H1 (cell line): ENCODE measurements at regions not wholly inside any gene's neighbourhood (a gene's known extent, or its start where the extent isn't known, plus 50 kb on each side); places are given as distances from the start of the nearest gene placed in this dataset.

ENCODE experiments used
- CTCF ChIA-PET: fragments of 300-600 bp; sonication (Branson Sonifier 250); formaldehyde crosslinking; loops from one replicate; lab custom pipeline; 2021; ENCODE audit not compliant: partially characterized antibody; lab: Charles Lee
- POLR2A ChIA-PET: fragments of 300-600 bp; sonication (Branson Sonifier 250); formaldehyde crosslinking; loops from one replicate; lab custom pipeline; 2021; ENCODE audit warnings: inconsistent platforms; ENCODE audit not compliant: partially characterized antibody; lab: Charles Lee
- DNase-seq, 2 experiments: peaks; one replicate each; pipeline versions ENCODE4 v3.0.0 to v3.0.0-alpha.2; 2010 to 2022; ENCODE audit warnings: low spot score in 2 of 2, low read depth in 1 of 2, mixed read lengths in 1 of 2
- FAIRE-seq: peaks from 2 replicates; lab custom pipeline; 2011; peaks lifted over from hg19 to GRCh38; lab: Jason Lieb, UNC
- H2AFZ ChIP-seq: 2 replicates; pipeline ENCODE4 v1.8.1; 2012; ENCODE audit warnings: low read length, inconsistent platforms
- H2AK5ac ChIP-seq: 2 replicates; pipeline ENCODE4 v1.6.1; 2013; ENCODE audit warnings: low read depth, low read length
- H2BK120ac ChIP-seq: replicated peaks from 2 replicates; pipeline ENCODE3; 2013; ENCODE audit warnings: low read depth, low read length, inconsistent platforms
- H2BK12ac ChIP-seq: 2 replicates; pipeline ENCODE4 v1.6.1; 2013; ENCODE audit warnings: low read depth, low read length
- H2BK15ac ChIP-seq: 2 replicates; pipeline ENCODE4 v1.6.1; 2013; ENCODE audit warnings: low read length
- H2BK20ac ChIP-seq: 2 replicates; pipeline ENCODE4 v1.6.1; 2013; ENCODE audit warnings: low read length
- H2BK5ac ChIP-seq: 2 replicates; pipeline ENCODE4 v1.6.1; 2013; ENCODE audit warnings: low read depth, low read length
- H3K14ac ChIP-seq: 2 replicates; pipeline ENCODE4 v1.6.1; 2013; ENCODE audit warnings: inconsistent platforms; ENCODE audit not compliant: insufficient read length
- H3K18ac ChIP-seq: 2 replicates; pipeline ENCODE4 v1.6.1; 2013; ENCODE audit warnings: low read length; ENCODE audit errors: extremely low read depth
- H3K23ac ChIP-seq: 2 replicates; pipeline ENCODE4 v1.6.1; 2013; ENCODE audit warnings: inconsistent platforms; ENCODE audit not compliant: insufficient read length
- H3K23me2 ChIP-seq: 2 replicates; pipeline ENCODE4 v1.6.1; 2013; ENCODE audit warnings: low read depth, low read length
- H3K27ac ChIP-seq: 2 replicates; pipeline ENCODE4 v1.6.1; 2011; ENCODE audit warnings: low read depth, low read length, inconsistent platforms
- H3K27me3 ChIP-seq, 4 experiments: replicated peaks in 1 of 4; 1 replicate in 1 of 4; 2 replicates in 3 of 4; pipeline versions ENCODE4 v1.6.1 to v1.8.1; 2011 to 2013; ENCODE audit warnings: low read length in 3 of 4, mild to moderate bottlenecking in 3 of 4, inconsistent platforms in 2 of 4, mixed read lengths in 2 of 4, moderate library complexity in 1 of 4; ENCODE audit not compliant: control insufficient read depth in 3 of 4, insufficient read depth in 3 of 4; ENCODE audit errors: extremely low read depth in 1 of 4
- H3K36me3 ChIP-seq, 4 experiments: 2 replicates each; pipeline versions ENCODE4 v1.6.1 to v1.8.1; 2011 to 2013; ENCODE audit warnings: mild to moderate bottlenecking in 4 of 4, low read length in 3 of 4, moderate library complexity in 2 of 4, control low read depth in 1 of 4, inconsistent platforms in 1 of 4; ENCODE audit not compliant: insufficient read depth in 4 of 4, control insufficient read depth in 2 of 4
- H3K4ac ChIP-seq: replicated peaks from 2 replicates; pipeline ENCODE3; 2013; ENCODE audit warnings: low read length, low read depth, mixed read lengths, inconsistent platforms; ENCODE audit not compliant: insufficient read length
- H3K4me1 ChIP-seq, 4 experiments: replicated peaks in 1 of 4; 1 replicate in 1 of 4; 2 replicates in 3 of 4; pipeline versions ENCODE4 v1.6.1 to v1.8.1; 2011 to 2013; ENCODE audit warnings: low read length in 3 of 4, inconsistent platforms in 2 of 4, mixed read lengths in 1 of 4; ENCODE audit not compliant: insufficient read depth in 4 of 4, control insufficient read depth in 3 of 4
- H3K4me2 ChIP-seq, 2 experiments: 2 replicates each; pipeline versions ENCODE4 v1.6.1 to v1.8.1; 2011 to 2013; ENCODE audit warnings: low read depth in 2 of 2, low read length in 2 of 2, control low read depth in 1 of 2, inconsistent platforms in 1 of 2, mild to moderate bottlenecking in 1 of 2; ENCODE audit not compliant: insufficient read depth in 1 of 2
- H3K4me3 ChIP-seq, 4 experiments: fragments of 200-600, 300-600 bp in 1 of 4; sonication (generic), shearing (Covaris generic), sonication (Bioruptor Twin) in 1 of 4; 2 replicates each; pipeline versions ENCODE4 v1.5.1 to v1.8.1; 2011 to 2016; ENCODE audit warnings: low read length in 4 of 4, low read depth in 3 of 4, control low read depth in 2 of 4, inconsistent platforms in 2 of 4, mild to moderate bottlenecking in 2 of 4, mixed read lengths in 1 of 4, moderate library complexity in 1 of 4; ENCODE audit not compliant: insufficient read depth in 2 of 4; ENCODE audit errors: extremely low read depth in 1 of 4
- H3K56ac ChIP-seq: replicated peaks from 2 replicates; pipeline ENCODE3; 2013; ENCODE audit warnings: low read depth, mild to moderate bottlenecking, mixed read lengths, low read length, inconsistent platforms; ENCODE audit not compliant: insufficient read length
- H3K79me1 ChIP-seq: 2 replicates; pipeline ENCODE4 v1.6.1; 2013; ENCODE audit warnings: low read depth, low read length, control low read depth
- H3K79me2 ChIP-seq, 2 experiments: 2 replicates each; pipeline versions ENCODE4 v1.6.1 to v1.8.1; 2012 to 2013; ENCODE audit warnings: low read length in 2 of 2, mild to moderate bottlenecking in 2 of 2, inconsistent platforms in 1 of 2; ENCODE audit not compliant: insufficient read depth in 2 of 2, control insufficient read depth in 1 of 2
- H3K9ac ChIP-seq, 4 experiments: replicated peaks in 1 of 4; 1 replicate in 1 of 4; 2 replicates in 3 of 4; pipeline versions ENCODE4 v1.6.1 to v1.8.1; 2011 to 2013; ENCODE audit warnings: low read depth in 3 of 4, low read length in 3 of 4, control low read depth in 2 of 4, mild to moderate bottlenecking in 2 of 4, moderate library complexity in 2 of 4, inconsistent platforms in 1 of 4; ENCODE audit errors: extremely low read depth in 1 of 4
- H3K9me3 ChIP-seq, 2 experiments: 2 replicates each; pipeline versions ENCODE4 v1.6.1 to v1.8.1; 2012 to 2013; ENCODE audit warnings: mild to moderate bottlenecking in 2 of 2, moderate library complexity in 2 of 2, control low read depth in 1 of 2, inconsistent platforms in 1 of 2, low read depth in 1 of 2, low read length in 1 of 2, mixed read lengths in 1 of 2; ENCODE audit not compliant: insufficient read depth in 2 of 2
- H4K20me1 ChIP-seq, 2 experiments: replicated peaks in 1 of 2; 2 replicates each; pipeline versions ENCODE3 to v1.8.1; 2011 to 2013; ENCODE audit warnings: inconsistent platforms in 2 of 2, low read length in 2 of 2, mild to moderate bottlenecking in 1 of 2; ENCODE audit not compliant: insufficient read depth in 2 of 2, control insufficient read depth in 1 of 2
- H4K5ac ChIP-seq: 2 replicates; pipeline ENCODE4 v1.6.1; 2013; ENCODE audit warnings: low read length, low read depth, mixed read lengths, inconsistent platforms; ENCODE audit not compliant: insufficient read length
- H4K8ac ChIP-seq: 2 replicates; pipeline ENCODE4 v1.8.0; 2013; ENCODE audit warnings: mild to moderate bottlenecking, moderate library complexity, low read length, inconsistent platforms; ENCODE audit not compliant: insufficient read depth; ENCODE audit errors: extremely low read depth
- H4K91ac ChIP-seq: replicated peaks from 2 replicates; pipeline ENCODE3; 2013; ENCODE audit warnings: low read length, mixed read lengths, inconsistent platforms; ENCODE audit not compliant: insufficient read length
- GABPA ChIP-seq: IDR thresholded peaks from 2 replicates; pipeline ENCODE4 v1.6.1; 2011; ENCODE audit warnings: mild to moderate bottlenecking, low read length, moderate library complexity, borderline replicate concordance; ENCODE audit not compliant: insufficient read depth
- GTF2F1 ChIP-seq: IDR thresholded peaks from 2 replicates; pipeline ENCODE4 v1.6.1; 2012; ENCODE audit warnings: low read depth, low read length, improper control_type of control experiment, borderline replicate concordance
- HDAC6 ChIP-seq: IDR thresholded peaks from one replicate; pipeline ENCODE4 v1.7.1; 2012; ENCODE audit warnings: low read depth, mild to moderate bottlenecking, inconsistent platforms, low read length, moderate library complexity
- NANOG ChIP-seq: IDR thresholded peaks from 2 replicates; pipeline ENCODE4 v1.6.1; 2011; ENCODE audit warnings: low read length, low read depth, mild to moderate bottlenecking, inconsistent platforms; ENCODE audit not compliant: insufficient read depth, poor library complexity, severe bottlenecking
- RAD21 ChIP-seq, 2 experiments: IDR thresholded peaks in 1 of 2; conservative IDR thresholded peaks in 1 of 2; 2 replicates each; pipeline ENCODE4 v1.6.1; 2011; ENCODE audit warnings: low read depth in 2 of 2, low read length in 2 of 2, improper control_type of control experiment in 1 of 2, inconsistent platforms in 1 of 2, mild to moderate bottlenecking in 1 of 2, moderate library complexity in 1 of 2
- RFX5 ChIP-seq: IDR thresholded peaks from 2 replicates; pipeline ENCODE4 v1.6.1; 2011; ENCODE audit warnings: low read depth, low read length, improper control_type of control experiment, borderline replicate concordance
- SIN3A ChIP-seq, 2 experiments: IDR thresholded peaks in 1 of 2; conservative IDR thresholded peaks in 1 of 2; 2 replicates each; pipeline ENCODE4 v1.6.1; 2011 to 2012; ENCODE audit warnings: low read length in 2 of 2, improper control_type of control experiment in 1 of 2, low read depth in 1 of 2, mild to moderate bottlenecking in 1 of 2
- SIRT6 ChIP-seq: IDR thresholded peaks from one replicate; pipeline ENCODE4 v1.7.1; 2012; ENCODE audit warnings: low read length, inconsistent platforms
- USF2 ChIP-seq: IDR thresholded peaks from 2 replicates; pipeline ENCODE4 v1.6.1; 2011; ENCODE audit warnings: low read length, improper control_type of control experiment
- YY1 ChIP-seq: IDR thresholded peaks from 2 replicates; pipeline ENCODE4 v1.6.1; 2011; ENCODE audit warnings: low read depth, mild to moderate bottlenecking, low read length
- ZNF274 ChIP-seq: IDR thresholded peaks from 2 replicates; pipeline ENCODE4 v1.7.0; 2012; ENCODE audit warnings: low read length, borderline replicate concordance; ENCODE audit errors: extremely low read depth
- WGBS, 2 experiments: shearing (Covaris generic) in 1 of 2; methylation state at CpG; one replicate each; pipeline versions ENCODE4 v1.1.6 to v1.1.7; 2013 to 2015; ENCODE audit warnings: low lambda C conversion rate in 2 of 2, mixed read lengths in 2 of 2, inconsistent platforms in 1 of 2, low coverage in 1 of 2, missing lambda C conversion rate in 1 of 2; ENCODE audit not compliant: insufficient replicate concordance in 2 of 2, insufficient coverage in 1 of 2, insufficient read length in 1 of 2; ENCODE audit errors: extremely low coverage in 1 of 2, missing lambda C conversion rate in 1 of 2; 5-methylcytosine and 5-hydroxymethylcytosine counted together

- Histone ChIP-seq H3K36me3 (no peaks in the 10 kb centered on the region), H4K8ac (no peak overlapping the region), H3K14ac (no peak overlapping the region), H2BK5ac (no peak overlapping the region), H3K4ac (no peak overlapping the region), H3K23ac (no peak overlapping the region), H2AK5ac (no peak overlapping the region), H4K20me1 (no peaks in the 10 kb centered on the region), H2BK20ac (no peak overlapping the region), H3K4me1 (peaks cover 4 to 27% (median 8%) of the 10 kb centered on the region in 4 experiments; a peak in 5 of 7 replicates), H3K4me3 (no peak overlapping the region), H3K4me2 (no peak overlapping the region), H3K27ac (no peak overlapping the region), H3K9ac (no peak overlapping the region), H3K18ac (no peak overlapping the region), H2BK120ac (no peak overlapping the region), H2BK12ac (no peak overlapping the region), H3K27me3 (peaks cover 0 to 4% (median 0%) of the 10 kb centered on the region in 4 experiments; a peak in 1 of 7 replicates), H2AFZ (no peak overlapping the region), H2BK15ac (no peak overlapping the region), H4K91ac (no peak overlapping the region), H3K23me2 (no peaks in the 10 kb centered on the region), H3K79me2 (no peaks in the 10 kb centered on the region), H4K5ac (no peak overlapping the region), H3K79me1 (no peaks in the 10 kb centered on the region), H3K56ac (no peak overlapping the region), H3K9me3 (no peaks in the 10 kb centered on the region)
- DNase-seq (no peak), FAIRE-seq (no peak)
- ChIA-PET CTCF (no interaction called here), POLR2A (no interaction called here)
- WGBS, 2 experiments, result 90% methylated on average over 8 of the region's 11 CpGs; no CpG with 5 or more reads in 1 of the 2 experiments
- TF ChIP-seq NANOG, result no peak
- no peak for TF ChIP-seq RFX5
- TF ChIP-seq RAD21 (IDR thresholded peaks at IDR 0.05 in 1 of 2, conservative IDR thresholded peaks at IDR 0.05 in 1 of 2; ENCODE audit: low read depth in 2 of 2, low read length in 2 of 2), result no peak
- TF ChIP-seq YY1, result no peak
- no peak for TF ChIP-seq HDAC6
- TF ChIP-seq SIN3A (conservative IDR thresholded peaks at IDR 0.05 in 1 of 2, IDR thresholded peaks at IDR 0.05 in 1 of 2; ENCODE audit: low read depth in 1 of 2, low read length in 2 of 2), result no peak
- no peak for TF ChIP-seq ZNF274
- no peak for TF ChIP-seq GABPA
- no peak for TF ChIP-seq GTF2F1
- no peak for TF ChIP-seq SIRT6
- no peak for TF ChIP-seq USF2
These were observed 146.8 kb upstream of the PJA1 start for GRCh38 chrX:69311936-69312670.
